Keratinocyte (primary cell): ENCODE measurements at regions not wholly inside any gene's neighbourhood (a gene's known extent, or its start where the extent isn't known, plus 50 kb on each side); places are given as distances from the start of the nearest gene placed in this dataset.

Source experiments
- EZH2 ChIP-seq: IDR thresholded peaks from one replicate; pipeline ENCODE4 v1.6.1; 2012; ENCODE audit warnings: inconsistent platforms, mild to moderate bottlenecking, low read length, moderate library complexity
- TF ChIP-seq, protein P1 (sequence below), 3 experiments: IDR thresholded peaks in 1 of 3; conservative IDR thresholded peaks in 1 of 3; optimal IDR thresholded peaks in 1 of 3; 2 replicates in 2 of 3; 3 replicates in 1 of 3; pipeline versions ENCODE3 to v1.5.1; 2011; ENCODE audit warnings: low read length in 3 of 3, mild to moderate bottlenecking in 3 of 3, moderate library complexity in 2 of 3, control low read depth in 1 of 3, inconsistent platforms in 1 of 3; ENCODE audit not compliant: insufficient read depth in 2 of 3; ENCODE audit errors: extremely low read depth in 1 of 3

DNA sequence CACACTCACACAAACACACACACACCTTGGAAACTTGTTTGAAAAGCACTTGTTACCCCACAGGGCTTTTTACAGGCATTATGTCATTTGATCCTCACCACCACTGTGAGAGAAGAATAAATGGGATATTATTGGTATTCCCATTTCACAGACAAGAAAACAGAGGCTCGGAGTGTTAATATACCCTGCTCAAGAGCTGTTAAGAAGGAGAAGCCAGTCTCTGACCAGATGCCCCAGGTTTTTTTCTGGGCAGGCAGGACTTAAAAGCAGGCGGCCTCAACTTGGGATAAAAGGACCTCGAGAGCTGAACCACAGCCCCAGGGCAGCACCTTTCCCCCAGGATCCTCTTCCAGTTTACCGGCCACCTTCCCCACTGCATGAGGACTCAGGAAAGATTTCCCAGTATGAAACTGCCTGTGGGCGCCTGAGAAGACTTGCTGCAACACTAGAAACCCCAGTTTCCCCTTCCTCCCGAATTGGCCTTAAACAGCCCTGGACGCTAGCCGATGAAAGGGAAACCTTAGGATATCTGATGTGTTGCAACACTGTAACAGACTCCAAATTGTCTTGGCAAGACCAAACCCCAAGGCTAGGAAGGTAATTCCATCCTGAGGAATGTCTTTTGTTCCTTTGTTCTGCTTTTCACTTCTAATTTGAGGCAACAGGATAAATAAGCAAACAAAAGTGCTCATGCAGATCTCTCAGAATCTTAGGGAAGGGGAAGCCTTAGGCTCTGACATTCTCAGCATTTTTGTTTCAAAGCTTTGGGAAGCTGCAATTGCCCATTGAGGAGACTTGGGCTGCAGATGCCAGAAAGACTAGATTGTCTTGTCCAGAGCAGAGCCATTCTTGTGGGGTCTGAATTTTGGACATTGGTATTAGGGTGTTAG lies 173.5 kb downstream of the TRIM29 start:
- TF ChIP-seq, protein P1, sequence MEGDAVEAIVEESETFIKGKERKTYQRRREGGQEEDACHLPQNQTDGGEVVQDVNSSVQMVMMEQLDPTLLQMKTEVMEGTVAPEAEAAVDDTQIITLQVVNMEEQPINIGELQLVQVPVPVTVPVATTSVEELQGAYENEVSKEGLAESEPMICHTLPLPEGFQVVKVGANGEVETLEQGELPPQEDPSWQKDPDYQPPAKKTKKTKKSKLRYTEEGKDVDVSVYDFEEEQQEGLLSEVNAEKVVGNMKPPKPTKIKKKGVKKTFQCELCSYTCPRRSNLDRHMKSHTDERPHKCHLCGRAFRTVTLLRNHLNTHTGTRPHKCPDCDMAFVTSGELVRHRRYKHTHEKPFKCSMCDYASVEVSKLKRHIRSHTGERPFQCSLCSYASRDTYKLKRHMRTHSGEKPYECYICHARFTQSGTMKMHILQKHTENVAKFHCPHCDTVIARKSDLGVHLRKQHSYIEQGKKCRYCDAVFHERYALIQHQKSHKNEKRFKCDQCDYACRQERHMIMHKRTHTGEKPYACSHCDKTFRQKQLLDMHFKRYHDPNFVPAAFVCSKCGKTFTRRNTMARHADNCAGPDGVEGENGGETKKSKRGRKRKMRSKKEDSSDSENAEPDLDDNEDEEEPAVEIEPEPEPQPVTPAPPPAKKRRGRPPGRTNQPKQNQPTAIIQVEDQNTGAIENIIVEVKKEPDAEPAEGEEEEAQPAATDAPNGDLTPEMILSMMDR (optimal IDR thresholded peaks at IDR 0.05 in 1 of 3, IDR thresholded peaks at IDR 0.05 in 1 of 3, conservative IDR thresholded peaks at IDR 0.05 in 1 of 3; ENCODE audit: extremely low read depth in 1 of 3, insufficient read depth in 2 of 3, low read length in 3 of 3) = no peak
- no peak for TF ChIP-seq EZH2
